HepG2 (cell line): ENCODE measurements at regions not wholly inside any gene's neighbourhood (a gene's known extent, or its start where the extent isn't known, plus 50 kb on each side); places are given as distances from the start of the nearest gene placed in this dataset.

Source experiments
- ATAC-seq: fragments of 200-7000 bp; cut with Tn5 transposase; 3 replicates; pipeline ENCODE4 v1.9.1; 2020; ENCODE audit warnings: mild to moderate bottlenecking, moderate library complexity
- BruUV-seq: library from RNA; stranded (reverse); fragments of 400-500 nt; replicated peaks from 2 replicates; lab custom pipeline; 2021; lab: Mats Ljungman, UMichigan
- CTCF ChIA-PET: fragments of 300-600 bp; formaldehyde crosslinking; extraction: SDS; loops from one replicate; lab custom pipeline; 2021; ENCODE audit warnings: low total read pairs, inconsistent platforms, low intra/inter-chr PET ratio; lab: Yijun Ruan, JAX
- POLR2A ChIA-PET: fragments of 350-600 bp; sonication (Branson Sonifier 250); formaldehyde crosslinking; loops from one replicate; lab custom pipeline; 2020; ENCODE audit warnings: antibody characterized with exemption, inconsistent platforms; lab: Yijun Ruan, JAX
- DNase-seq: peaks from one replicate; pipeline ENCODE4 v3.0.0-alpha.2; 2015; ENCODE audit warnings: low spot score
- FAIRE-seq: peaks from 3 replicates; lab custom pipeline; 2011; peaks lifted over from hg19 to GRCh38; lab: Jason Lieb, UNC
- H2AFZ ChIP-seq: one replicate; pipeline ENCODE4 v1.6.1; 2011; ENCODE audit warnings: low read length, inconsistent platforms
- H3K27ac ChIP-seq: fragments of 300-600 bp; 3 replicates; pipeline ENCODE4 v1.8.0; 2011; ENCODE audit warnings: mixed run types, mild to moderate bottlenecking, mixed read lengths, low read length, inconsistent platforms; ENCODE audit not compliant: insufficient read depth; ENCODE audit errors: extremely low read length
- H3K27me3 ChIP-seq, 2 experiments: fragments of 200-600 bp in 1 of 2; 2 replicates in 1 of 2; 3 replicates in 1 of 2; pipeline versions ENCODE4 v1.6.0 to v1.8.0; 2011; ENCODE audit warnings: low read length in 2 of 2, mild to moderate bottlenecking in 2 of 2, moderate library complexity in 2 of 2, inconsistent platforms in 1 of 2; ENCODE audit not compliant: insufficient read depth in 2 of 2, control insufficient read depth in 1 of 2
- H3K36me3 ChIP-seq, 2 experiments: fragments of 200-600 bp in 1 of 2; replicated peaks in 1 of 2; 2 replicates in 1 of 2; 3 replicates in 1 of 2; pipeline versions ENCODE4 v1.5.1 to v1.8.0; 2011; ENCODE audit warnings: low read length in 2 of 2, inconsistent platforms in 1 of 2; ENCODE audit not compliant: insufficient read depth in 2 of 2, control insufficient read depth in 1 of 2
- H3K4me1 ChIP-seq: 2 replicates; pipeline ENCODE4 v1.5.1; 2012; ENCODE audit warnings: low read length, inconsistent platforms; ENCODE audit not compliant: insufficient read depth
- H3K4me2 ChIP-seq: 2 replicates; pipeline ENCODE4 v1.6.0; 2011; ENCODE audit warnings: low read depth, low read length, inconsistent platforms
- H3K4me3 ChIP-seq, 3 experiments: fragments of 200-600 bp in 1 of 3; sonication (generic), shearing (Covaris generic) in 1 of 3; replicated peaks in 1 of 3; 2 replicates each; pipeline ENCODE4 v1.5.1; 2011 to 2016; ENCODE audit warnings: low read length in 3 of 3, inconsistent platforms in 2 of 3, low read depth in 2 of 3, mild to moderate bottlenecking in 2 of 3, control low read depth in 1 of 3, mixed read lengths in 1 of 3; ENCODE audit not compliant: insufficient read depth in 1 of 3
- H3K79me2 ChIP-seq: one replicate; pipeline ENCODE4 v1.6.1; 2011; ENCODE audit warnings: low read length, inconsistent platforms; ENCODE audit not compliant: insufficient read depth
- H3K9ac ChIP-seq: 2 replicates; pipeline ENCODE4 v1.6.0; 2011; ENCODE audit warnings: mild to moderate bottlenecking, low read depth, low read length, inconsistent platforms; ENCODE audit not compliant: insufficient read depth
- H3K9me3 ChIP-seq: 2 replicates; pipeline ENCODE4 v1.5.1; 2012; ENCODE audit warnings: mild to moderate bottlenecking, low read length
- H4K20me1 ChIP-seq: 2 replicates; pipeline ENCODE4 v1.6.0; 2011; ENCODE audit warnings: inconsistent platforms, mild to moderate bottlenecking, low read length, moderate library complexity; ENCODE audit not compliant: insufficient read depth
- AGO2 ChIP-seq: fragments of 200-400 bp; formaldehyde crosslinking; optimal IDR thresholded peaks from 2 replicates; pipeline ENCODE3; 2017; ENCODE audit warnings: mild to moderate bottlenecking, low read depth, low read length, moderate library complexity
- CREBL2 ChIP-seq: sonication (generic); formaldehyde crosslinking; IDR thresholded peaks from 2 replicates; pipeline ENCODE4 v1.8.1; 2023; ENCODE audit warnings: missing genetic modification reagents, mild to moderate bottlenecking, borderline replicate concordance
- LRRFIP1 ChIP-seq: sonication (generic); formaldehyde crosslinking; conservative IDR thresholded peaks from 2 replicates; pipeline ENCODE4 v1.4.0; 2020; ENCODE audit warnings: missing genetic modification reagents
- PAF1 ChIP-seq: IDR thresholded peaks from 2 replicates; pipeline ENCODE4 v1.6.1; 2016; ENCODE audit warnings: missing genetic modification reagents, missing compliant biosample characterization
- PRDM10 ChIP-seq: sonication (generic); formaldehyde crosslinking; IDR thresholded peaks from 2 replicates; pipeline ENCODE4 v1.4.0; 2020; ENCODE audit warnings: low read depth, missing genetic modification reagents
- RXRB ChIP-seq: IDR thresholded peaks from 2 replicates; pipeline ENCODE4 v1.6.1; 2016; ENCODE audit warnings: borderline replicate concordance, missing genetic modification reagents, missing compliant biosample characterization
- SATB2 ChIP-seq: sonication (generic); formaldehyde crosslinking; IDR thresholded peaks from 2 replicates; pipeline ENCODE4 v1.5.0; 2020; ENCODE audit warnings: missing genetic modification reagents
- SMC3 ChIP-seq: IDR thresholded peaks from 2 replicates; pipeline ENCODE4 v1.6.1; 2011; ENCODE audit warnings: low read length, improper control_type of control experiment
- SOX13 ChIP-seq, 3 experiments: fragments of 450-650 bp in 1 of 3; sonication (generic) in 1 of 3; formaldehyde crosslinking in 1 of 3; IDR thresholded peaks in 2 of 3; conservative IDR thresholded peaks in 1 of 3; 2 replicates each; pipeline versions ENCODE4 v1.5.0 to v1.6.1; 2016 to 2020; ENCODE audit warnings: antibody characterized with exemption in 1 of 3, mild to moderate bottlenecking in 1 of 3, missing compliant biosample characterization in 1 of 3, missing genetic modification reagents in 1 of 3, moderate library complexity in 1 of 3
- TP53 ChIP-seq: sonication (generic); formaldehyde crosslinking; conservative IDR thresholded peaks from 2 replicates; pipeline ENCODE4 v1.4.0; 2020; ENCODE audit warnings: missing genetic modification reagents
- ZMYM4 ChIP-seq: sonication (generic); formaldehyde crosslinking; IDR thresholded peaks from 2 replicates; pipeline ENCODE4 v1.8.1; 2023; ENCODE audit warnings: mild to moderate bottlenecking, missing genetic modification reagents
- ZNF24 ChIP-seq: fragments of 450-650 bp; IDR thresholded peaks from 2 replicates; pipeline ENCODE4 v1.6.1; 2017; ENCODE audit warnings: antibody characterized with exemption, mild to moderate bottlenecking
- ZNF530 ChIP-seq: sonication (generic); formaldehyde crosslinking; IDR thresholded peaks from 2 replicates; pipeline ENCODE4 v1.5.0; 2020; ENCODE audit warnings: low read depth, mild to moderate bottlenecking, missing genetic modification reagents
- ZNF850 ChIP-seq: sonication (generic); formaldehyde crosslinking; conservative IDR thresholded peaks from 2 replicates; pipeline ENCODE4 v1.9.0; 2021; ENCODE audit warnings: mild to moderate bottlenecking, missing genetic modification reagents
- ZSCAN5A ChIP-seq: sonication (generic); formaldehyde crosslinking; IDR thresholded peaks from 2 replicates; pipeline ENCODE4 v1.8.0; 2022; ENCODE audit warnings: mild to moderate bottlenecking, missing genetic modification reagents, borderline replicate concordance
- WGBS: methylation state at CpG from one replicate; pipeline ENCODE4 v1.1.6; 2017; ENCODE audit warnings: low lambda C conversion rate; 5-methylcytosine and 5-hydroxymethylcytosine counted together
- in situ Hi-C: cut with HindIII; loops from 2 replicates; pipeline ENCODE4 v1.10.0; 2017; ENCODE audit warnings: low pct_unique_long_range_greater_than_20kb; ENCODE audit not compliant: extremely low pct_ligation_motif_present
- intact Hi-C: fragments of 100-400 bp; cut with micrococcal nuclease; formaldehyde crosslinking; loops from one replicate; pipeline ENCODE4 v1.10.0; 2022; ENCODE audit not compliant: unreplicated experiment
- TF ChIP-seq, protein P1 (sequence below): sonication (generic); formaldehyde crosslinking; IDR thresholded peaks from 2 replicates; pipeline ENCODE4 v1.8.1; 2022; ENCODE audit warnings: mild to moderate bottlenecking, missing genetic modification reagents

- H3K9me3 ChIP-seq: no peaks in the 10 kb centered on the region
- no peak overlapping the region for H2AFZ ChIP-seq
- no peak overlapping the region for H3K4me2 ChIP-seq
- FAIRE-seq (no peak), DNase-seq (peak; percentile 16), ATAC-seq (peak; percentile 52; the same call in 2 of the 3 replicates)
- no peak overlapping the region for H3K27ac ChIP-seq
- no peaks in the 10 kb centered on the region for H4K20me1 ChIP-seq
- in situ Hi-C loops: no loop called here
- no peak overlapping the region for H3K4me3 ChIP-seq
- no peaks in the 10 kb centered on the region for H3K27me3 ChIP-seq
- no TSS peak for BruUV-seq
- ChIA-PET POLR2A (no interaction called here), CTCF (no interaction called here)
- 95% methylated on average over 1 of the region's 1 CpG for WGBS
- intact Hi-C loops: no loop called here
- peaks cover 26% of the 10 kb centered on the region for H3K4me1 ChIP-seq
- H3K79me2 ChIP-seq: no peaks in the 10 kb centered on the region
- no peaks in the 10 kb centered on the region for H3K36me3 ChIP-seq
- H3K9ac ChIP-seq: no peak overlapping the region
- TF ChIP-seq ZSCAN5A (CRISPR knock-in tag) (no peak), AGO2 (no peak), RXRB (peak; percentile 63; the same call in 1 of the 2 replicates), ZNF850 (CRISPR knock-in tag) (no peak), PRDM10 (CRISPR knock-in tag) (peak; percentile 21; the same call in 1 of the 2 replicates), SOX13 (IDR thresholded peaks at IDR 0.05) (no peak), SOX13 (CRISPR knock-in tag; conservative IDR thresholded peaks at IDR 0.05 in 1 of 2, IDR thresholded peaks at IDR 0.05 in 1 of 2) (0 out of 4 replicates have a peak, but pooled peaks of 1 of the 2 experiments have one; percentile 15), TP53 (CRISPR knock-in tag) (no peak), ZNF530 (CRISPR knock-in tag) (no peak), CREBL2 (CRISPR knock-in tag) (no peak), SMC3 (no peak), PAF1 (CRISPR knock-in tag) (no peak), LRRFIP1 (CRISPR knock-in tag) (no peak), ZMYM4 (CRISPR knock-in tag) (no peak), ZNF24 (no peak), SATB2 (CRISPR knock-in tag) (no peak)
- TF ChIP-seq, protein P1, sequence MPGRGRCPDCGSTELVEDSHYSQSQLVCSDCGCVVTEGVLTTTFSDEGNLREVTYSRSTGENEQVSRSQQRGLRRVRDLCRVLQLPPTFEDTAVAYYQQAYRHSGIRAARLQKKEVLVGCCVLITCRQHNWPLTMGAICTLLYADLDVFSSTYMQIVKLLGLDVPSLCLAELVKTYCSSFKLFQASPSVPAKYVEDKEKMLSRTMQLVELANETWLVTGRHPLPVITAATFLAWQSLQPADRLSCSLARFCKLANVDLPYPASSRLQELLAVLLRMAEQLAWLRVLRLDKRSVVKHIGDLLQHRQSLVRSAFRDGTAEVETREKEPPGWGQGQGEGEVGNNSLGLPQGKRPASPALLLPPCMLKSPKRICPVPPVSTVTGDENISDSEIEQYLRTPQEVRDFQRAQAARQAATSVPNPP (CRISPR knock-in tag): no peak
Measured at GRCh38 chr4:123308667-123309066, 87.9 kb upstream of the SPRY1 start.
